GM23338 (cell line): ENCODE measurements at regions not wholly inside any gene's neighbourhood (a gene's known extent, or its start where the extent isn't known, plus 50 kb on each side); places are given as distances from the start of the nearest gene placed in this dataset.

ENCODE experiments used
- CREB1 ChIP-seq: fragments of 250-450 bp; sonication (Bioruptor Pico); IDR thresholded peaks from 2 replicates; pipeline ENCODE4 v1.5.0; 2020; ENCODE audit warnings: low read depth, mild to moderate bottlenecking, moderate library complexity
- CTCF ChIP-seq, 2 experiments: fragments of 200-600 bp in 1 of 2; sonication (generic) in 1 of 2; conservative IDR thresholded peaks; 2 replicates each; pipeline versions ENCODE4 v1.5.1 to v1.6.1; 2016 to 2017; ENCODE audit warnings: antibody characterized with exemption in 2 of 2, low read depth in 2 of 2, mild to moderate bottlenecking in 2 of 2, moderate library complexity in 1 of 2
- EZH2phosphoT487 ChIP-seq: fragments of 200-600 bp; sonication (generic); IDR thresholded peaks from one replicate; pipeline ENCODE4 v1.8.1; 2018; ENCODE audit warnings: antibody characterized with exemption; ENCODE audit not compliant: unreplicated experiment
- JUNB ChIP-seq: IDR thresholded peaks from one replicate; pipeline ENCODE4 v1.6.1; 2016; ENCODE audit warnings: antibody characterized with exemption; ENCODE audit not compliant: unreplicated experiment
- REST ChIP-seq: IDR thresholded peaks from one replicate; pipeline ENCODE4 v1.6.1; 2018; ENCODE audit warnings: antibody characterized with exemption; ENCODE audit not compliant: unreplicated experiment
- ZNF331 ChIP-seq: fragments of 250-450 bp; sonication (Bioruptor Pico); IDR thresholded peaks from 2 replicates; pipeline ENCODE4 v1.5.0; 2020; ENCODE audit warnings: low read depth, mild to moderate bottlenecking, moderate library complexity
- ZNF462 ChIP-seq: fragments of 250-450 bp; sonication (Bioruptor Pico); IDR thresholded peaks from 2 replicates; pipeline ENCODE4 v1.5.0; 2020; ENCODE audit warnings: mild to moderate bottlenecking, moderate library complexity

GRCh38 chr2:82278416-82278815 is 1973.9 kb upstream of the LRRTM1 start (continued):
- TF ChIP-seq ZNF462 (no peak), EZH2phosphoT487 (no peak), CTCF (conservative IDR thresholded peaks at IDR 0.05; ENCODE audit: low read depth in 2 of 2) (no peak), ZNF331 (CRISPR knock-in tag) (no peak), REST (no peak), JUNB (no peak), CREB1 (no peak)
